ENCODE measurements at regions not wholly inside any gene's neighbourhood (a gene's known extent, or its start where the extent isn't known, plus 50 kb on each side); places are given as distances from the start of the nearest gene placed in this dataset.

- no peaks in the 10 kb centered on the region for H3K4me1 ChIP-seq
- peaks cover 17% of the 10 kb centered on the region for H3K27me3 ChIP-seq (ENCODE audit: low read depth)
- no peaks in the 10 kb centered on the region for H3K36me3 ChIP-seq
- no peaks in the 10 kb centered on the region for H3K9me3 ChIP-seq (replicated peaks)
- H3K27ac ChIP-seq (replicated peaks): no peak overlapping the region
- no peak for TF ChIP-seq CTCF (IDR thresholded peaks at IDR 0.05; ENCODE audit: borderline replicate concordance)
- H3K4me3 ChIP-seq: no peak overlapping the region
- intact Hi-C loops (cut with micrococcal nuclease): no loop called here
- no peak for DNase-seq
These were observed 281.6 kb upstream of the TRPC7 start for GRCh38 chr5:136646915-136647314.

GRCh38 chr5:136642976-136643375 lies 277.6 kb upstream of the TRPC7 start:
- no peak overlapping the region for H3K27ac ChIP-seq (replicated peaks)
- intact Hi-C loops (cut with micrococcal nuclease): no loop called here
- H3K4me1 ChIP-seq: no peaks in the 10 kb centered on the region
- no peaks in the 10 kb centered on the region for H3K36me3 ChIP-seq
- no peaks in the 10 kb centered on the region for H3K9me3 ChIP-seq (replicated peaks)
- H3K27me3 ChIP-seq (ENCODE audit: low read depth): peaks cover 35% of the 10 kb centered on the region
- no peak overlapping the region for H3K4me3 ChIP-seq
- DNase-seq: no peak
- no peak for TF ChIP-seq CTCF (IDR thresholded peaks at IDR 0.05; ENCODE audit: borderline replicate concordance)

GRCh38 chr5:136639616-136640015 lies 274.3 kb upstream of the TRPC7 start:
- TF ChIP-seq CTCF (IDR thresholded peaks at IDR 0.05; ENCODE audit: borderline replicate concordance): no peak
- Histone ChIP-seq H3K4me1 (no peaks in the 10 kb centered on the region), H3K27me3 (ENCODE audit: low read depth) (peaks cover 45% of the 10 kb centered on the region), H3K9me3 (replicated peaks) (no peaks in the 10 kb centered on the region), H3K36me3 (no peaks in the 10 kb centered on the region), H3K27ac (replicated peaks) (no peak overlapping the region), H3K4me3 (no peak overlapping the region)
- intact Hi-C loops (cut with micrococcal nuclease): no loop called here
- DNase-seq: no peak

GRCh38 chr5:136638084-136638483 lies 272.7 kb upstream of the TRPC7 start:
- no peak overlapping the region for H3K27ac ChIP-seq (replicated peaks)
- intact Hi-C loops (cut with micrococcal nuclease): no loop called here
- TF ChIP-seq CTCF (IDR thresholded peaks at IDR 0.05; ENCODE audit: borderline replicate concordance): no peak
- DNase-seq: no peak
- H3K9me3 ChIP-seq (replicated peaks): no peaks in the 10 kb centered on the region
- no peaks in the 10 kb centered on the region for H3K4me1 ChIP-seq
- H3K36me3 ChIP-seq: no peaks in the 10 kb centered on the region
- peaks cover 54% of the 10 kb centered on the region for H3K27me3 ChIP-seq (ENCODE audit: low read depth)
- no peak overlapping the region for H3K4me3 ChIP-seq

- intact Hi-C loops (cut with micrococcal nuclease): no loop called here
- no peak for TF ChIP-seq CTCF (IDR thresholded peaks at IDR 0.05; ENCODE audit: borderline replicate concordance)
- no peak overlapping the region for H3K4me3 ChIP-seq
- H3K4me1 ChIP-seq: no peaks in the 10 kb centered on the region
- no peak overlapping the region for H3K27ac ChIP-seq (replicated peaks)
- no peaks in the 10 kb centered on the region for H3K36me3 ChIP-seq
- no peaks in the 10 kb centered on the region for H3K9me3 ChIP-seq (replicated peaks)
- peaks cover 41% of the 10 kb centered on the region for H3K27me3 ChIP-seq (ENCODE audit: low read depth)
- DNase-seq: no peak
These were observed 270.7 kb upstream of the TRPC7 start for GRCh38 chr5:136636001-136636400.

GRCh38 chr5:136631186-136631585 lies 265.8 kb upstream of the TRPC7 start:
- H3K27ac ChIP-seq (replicated peaks): no peak overlapping the region
- H3K36me3 ChIP-seq: no peaks in the 10 kb centered on the region
- H3K4me1 ChIP-seq: no peaks in the 10 kb centered on the region
- no peak for DNase-seq
- H3K27me3 ChIP-seq (ENCODE audit: low read depth): peaks cover 27% of the 10 kb centered on the region
- TF ChIP-seq CTCF (IDR thresholded peaks at IDR 0.05; ENCODE audit: borderline replicate concordance): no peak
- intact Hi-C loops (cut with micrococcal nuclease): no loop called here
- H3K9me3 ChIP-seq (replicated peaks): no peaks in the 10 kb centered on the region
- H3K4me3 ChIP-seq: no peak overlapping the region
